GM19463 (cell line): ENCODE measurements at regions not wholly inside any gene's neighbourhood (a gene's known extent, or its start where the extent isn't known, plus 50 kb on each side); places are given as distances from the start of the nearest gene placed in this dataset.
"Not testable (repeated sequence)": the region's sequence is repeated elsewhere in the genome, so short reads cannot be mapped to it uniquely, and the experiment has no call there.

Source experiments
- ATAC-seq: cut with Tn5 transposase; IDR thresholded peaks from one replicate; pipeline ENCODE4 v1.9.1; 2021; ENCODE audit warnings: mild to moderate bottlenecking, moderate library complexity; ENCODE audit not compliant: unreplicated experiment

DNA sequence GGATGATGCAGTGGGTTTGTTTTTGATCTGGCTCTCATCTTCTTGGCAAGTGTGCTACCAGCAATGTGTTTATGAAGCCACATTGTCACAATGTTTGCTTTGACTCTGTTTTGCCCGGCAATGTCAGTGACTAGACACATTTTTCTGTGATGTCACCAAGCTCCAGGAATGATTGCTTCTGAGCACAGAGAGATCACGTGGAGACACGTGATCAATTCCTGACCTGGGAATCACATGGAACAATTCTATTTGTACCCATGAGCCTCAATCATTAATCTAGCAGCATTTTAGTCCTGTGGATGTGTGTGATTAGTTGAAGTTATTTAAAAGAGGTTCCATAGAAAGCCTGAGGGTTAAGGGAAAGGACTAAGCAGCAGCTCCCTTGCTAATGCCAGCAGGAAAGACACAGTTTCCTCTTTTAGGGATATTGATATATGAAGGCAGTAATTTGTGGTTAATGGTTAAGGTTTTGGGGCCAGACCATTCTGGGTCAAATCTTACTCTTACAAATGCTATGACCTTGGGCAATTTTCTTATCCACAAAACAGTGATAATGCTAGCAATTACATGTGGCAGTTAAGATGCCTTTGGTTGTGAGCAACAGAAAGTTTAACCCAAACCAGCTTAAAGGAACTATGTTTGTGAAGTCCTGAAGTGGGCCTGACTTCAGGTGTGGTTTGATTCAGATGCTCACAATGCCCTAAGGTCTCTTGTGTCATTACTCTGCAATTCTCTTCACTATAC, 59.0 kb downstream of the FASLG start:
- ATAC-seq, result no peak

DNA sequence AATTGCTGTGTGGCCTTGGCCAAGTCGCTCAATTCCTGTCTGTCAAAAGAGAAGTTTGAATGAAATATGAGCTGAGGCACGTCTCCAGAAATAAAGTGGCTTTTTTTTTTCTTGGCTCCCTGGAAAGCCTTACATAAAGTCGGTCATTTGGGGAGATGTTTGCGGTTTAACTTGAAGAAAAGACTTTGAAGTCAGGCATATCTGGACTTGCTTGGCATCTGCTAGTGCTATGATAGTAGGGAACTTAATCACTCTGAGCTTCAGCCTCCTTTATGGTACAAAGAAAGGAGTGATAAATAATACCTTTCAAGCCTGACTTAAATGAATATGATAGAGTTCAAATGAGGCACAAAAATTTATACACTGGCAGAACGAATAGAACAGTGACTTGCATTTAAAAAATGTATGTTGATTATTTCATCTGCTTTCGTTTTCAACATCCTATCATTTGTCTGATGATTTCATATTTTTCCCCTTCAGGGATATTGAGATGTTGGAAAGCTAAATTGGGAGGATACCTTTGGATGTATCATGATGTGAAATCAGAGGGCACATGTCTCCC, 60.2 kb downstream of the FASLG start:
- ATAC-seq, result no peak

DNA sequence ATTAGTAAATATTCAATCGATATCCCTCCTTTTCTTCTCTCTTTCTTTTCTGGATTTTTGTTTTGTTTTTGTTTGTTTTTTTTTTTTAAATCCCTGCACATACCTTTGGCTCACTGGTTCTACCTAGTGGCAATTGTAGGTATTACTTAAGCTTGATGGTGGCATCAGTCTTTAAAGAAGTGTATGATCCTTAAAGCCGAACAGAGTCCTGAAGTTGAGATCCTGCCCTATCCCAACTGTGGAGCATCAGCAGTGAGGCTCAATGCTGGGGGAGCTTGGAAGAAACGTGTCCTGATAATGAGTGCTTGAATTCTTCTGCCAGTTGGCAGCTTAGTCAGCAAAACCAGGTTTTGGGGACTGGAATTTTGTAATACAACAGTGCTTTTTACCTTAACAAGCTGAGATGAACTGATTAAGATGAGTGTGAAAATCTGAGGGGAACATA, 60.8 kb downstream of the FASLG start:
- ATAC-seq, result no peak

DNA sequence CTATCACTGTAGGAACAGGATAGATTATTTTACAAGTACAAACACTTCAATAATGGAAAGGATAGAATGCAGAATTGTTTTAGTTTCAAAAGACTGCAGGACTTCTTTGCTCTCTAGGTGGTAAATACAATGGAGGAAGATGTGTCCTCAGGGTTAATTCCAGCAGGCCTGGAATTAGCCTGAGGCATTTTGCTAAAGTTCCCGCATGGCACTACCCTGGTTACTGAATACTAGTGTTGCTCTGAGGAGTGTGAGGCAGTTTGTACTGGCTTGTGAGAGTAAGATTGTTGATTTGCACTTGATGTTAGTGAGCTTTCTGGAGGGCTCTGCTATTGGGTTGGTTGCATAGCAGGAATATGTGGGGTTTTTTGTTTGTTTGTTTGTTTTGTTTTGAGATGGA, 61.4 kb downstream of the FASLG start:
- ATAC-seq, result no peak

DNA sequence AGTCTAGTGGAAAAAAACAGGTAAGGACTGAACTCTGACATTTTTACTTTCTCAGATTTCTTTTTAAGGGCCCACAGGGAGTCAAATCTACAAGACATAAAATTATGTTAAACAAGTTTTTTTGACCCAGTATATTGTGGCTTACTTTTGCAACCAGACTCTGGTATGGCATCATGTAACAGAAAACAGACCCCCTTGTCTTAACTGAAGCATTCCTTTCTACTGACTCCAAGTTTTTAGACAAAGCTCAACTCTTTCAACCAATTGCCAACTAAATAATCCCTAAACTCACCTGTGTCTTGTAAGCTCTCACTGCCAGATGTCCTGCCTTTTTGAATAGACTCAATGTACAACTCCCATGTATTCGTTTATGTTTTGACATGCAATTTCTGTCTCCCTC, 64.3 kb downstream of the FASLG start:
- ATAC-seq, result no peak

DNA sequence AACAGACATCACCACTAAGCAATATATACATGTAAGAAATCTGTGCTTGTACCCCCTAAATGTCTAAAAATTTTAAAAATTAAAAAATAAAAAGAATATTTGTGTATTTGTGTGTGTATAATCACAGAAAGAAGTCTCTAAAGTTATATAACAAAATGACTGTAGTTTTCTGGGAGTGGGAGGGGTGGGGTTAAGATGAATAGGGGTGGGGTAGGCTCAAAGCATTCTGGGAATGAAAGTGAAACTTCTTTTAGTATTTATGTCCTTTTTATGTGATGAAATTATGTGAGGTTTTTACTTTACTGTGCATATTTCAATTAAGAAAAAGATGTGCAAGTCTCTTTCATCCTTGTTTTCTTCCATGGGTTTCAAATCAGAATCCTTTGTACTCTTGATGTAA, 65.3 kb downstream of the FASLG start:
- ATAC-seq, result no peak

DNA sequence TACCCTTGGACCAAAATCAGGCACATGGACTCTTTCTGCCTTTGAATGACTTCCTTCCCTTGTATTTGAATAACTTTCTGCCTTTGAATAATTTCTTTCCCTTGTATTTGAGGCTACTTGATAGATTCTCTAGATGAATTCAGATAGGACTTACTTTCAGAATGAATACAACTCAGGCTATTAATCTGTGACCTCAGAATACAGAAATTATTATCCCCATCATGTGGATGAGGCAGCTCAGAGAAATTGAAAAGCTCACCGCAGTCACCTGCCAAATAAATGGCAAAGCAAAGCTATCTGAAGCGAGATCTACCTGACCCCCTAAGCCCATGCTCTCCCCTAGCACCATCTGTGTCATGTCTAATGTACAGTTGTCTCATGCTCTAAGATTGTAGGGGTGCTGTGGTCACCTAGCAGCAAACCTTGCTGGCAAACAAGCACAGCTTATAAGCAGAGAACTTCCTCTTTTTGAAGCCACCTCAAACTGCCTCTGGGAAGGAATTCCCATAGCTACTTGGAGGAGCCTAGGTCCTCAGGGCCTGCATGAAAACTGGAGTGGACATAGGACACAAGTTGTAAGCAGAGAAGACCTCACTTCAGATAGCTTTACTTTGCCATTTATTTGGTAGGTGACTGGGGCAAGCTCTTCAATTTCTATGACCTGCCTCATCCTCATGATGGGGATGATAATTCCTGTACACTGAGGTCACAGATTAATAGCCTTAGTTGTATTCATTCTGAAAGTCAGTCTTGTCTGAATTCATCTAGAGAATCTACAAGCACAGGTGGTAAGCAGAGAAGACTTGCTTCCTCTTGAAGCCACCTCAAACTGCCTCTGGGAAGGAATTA, 66.1 kb downstream of the FASLG start:
- ATAC-seq, result peak; percentile 79

DNA sequence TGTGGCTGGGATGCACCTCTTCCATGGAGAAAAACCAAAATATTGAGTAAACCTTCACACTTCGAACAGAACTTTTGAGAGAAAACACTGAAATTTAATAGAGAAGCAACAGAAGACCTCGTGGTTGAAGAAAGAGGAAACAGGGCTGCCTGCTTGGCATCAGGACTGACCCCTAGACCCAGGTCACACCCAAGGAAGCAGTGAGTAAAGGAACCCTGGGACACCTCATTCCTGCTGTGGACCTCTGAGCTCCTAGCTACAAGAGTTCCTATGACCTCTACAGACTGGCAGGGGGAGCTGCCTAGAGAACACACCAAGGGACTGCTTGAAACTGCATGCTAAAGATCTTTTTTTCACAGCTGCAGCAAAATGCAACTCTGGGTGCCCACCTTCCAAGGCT, 67.8 kb downstream of the FASLG start:
- no peak for ATAC-seq

DNA sequence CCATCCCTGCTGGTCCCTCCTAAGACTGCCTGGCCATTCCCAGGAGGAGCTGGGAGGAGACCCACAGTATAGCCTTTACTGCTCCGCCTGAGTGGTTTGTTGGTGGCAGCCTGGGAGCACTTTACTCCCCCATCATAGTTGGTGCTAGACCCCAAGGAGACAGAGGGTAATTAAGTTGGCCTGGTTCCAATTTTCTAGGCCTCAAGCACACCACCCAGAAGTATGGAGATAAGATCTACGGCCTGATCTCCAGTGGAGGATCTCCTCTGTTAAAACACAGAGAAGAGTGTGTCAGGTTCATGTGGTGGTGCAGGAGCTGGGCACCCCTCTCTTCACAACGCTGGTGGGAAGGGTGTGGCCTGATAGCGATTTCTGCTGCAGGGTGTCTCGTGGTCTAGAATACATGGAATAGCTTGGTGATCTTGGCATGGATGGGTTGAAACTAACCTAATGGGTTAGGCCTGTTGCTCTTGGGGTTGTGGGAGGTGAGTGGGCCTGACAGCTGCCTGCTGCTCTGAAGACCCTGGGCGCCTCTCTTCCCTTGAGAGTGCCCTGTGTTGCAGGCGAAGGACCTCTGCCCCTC, 68.5 kb downstream of the FASLG start:
- no peak for ATAC-seq

DNA sequence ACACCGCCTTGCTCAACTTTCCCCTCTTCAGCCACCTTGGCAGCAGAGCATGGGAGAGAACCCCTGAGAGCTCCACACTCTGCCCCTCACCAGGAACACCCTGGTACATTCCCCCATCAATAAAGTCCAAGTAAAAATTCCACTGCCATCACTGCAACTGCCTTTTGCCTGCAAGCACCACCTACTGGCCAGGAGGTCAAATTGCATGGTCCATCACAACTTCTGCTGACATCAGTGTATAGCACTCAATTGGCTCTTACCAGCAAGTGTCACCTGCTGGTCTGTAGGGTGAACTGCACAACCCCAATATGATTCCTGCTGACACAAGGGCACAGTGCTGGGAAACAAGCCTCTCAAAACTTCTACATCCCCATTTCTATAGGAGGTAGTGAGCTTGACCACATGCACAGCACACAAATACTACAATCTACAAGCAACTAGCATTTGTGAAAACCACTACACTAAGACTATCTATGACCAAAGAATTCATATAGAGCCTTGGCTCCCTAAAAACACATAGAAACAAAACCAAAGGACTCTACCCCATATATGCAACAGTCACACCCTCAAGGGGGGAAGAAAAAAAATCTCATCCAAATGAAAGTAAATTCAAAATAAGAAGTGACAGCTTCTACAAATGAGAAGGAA, 69.2 kb downstream of the FASLG start:
- ATAC-seq, result peak; percentile 33

DNA sequence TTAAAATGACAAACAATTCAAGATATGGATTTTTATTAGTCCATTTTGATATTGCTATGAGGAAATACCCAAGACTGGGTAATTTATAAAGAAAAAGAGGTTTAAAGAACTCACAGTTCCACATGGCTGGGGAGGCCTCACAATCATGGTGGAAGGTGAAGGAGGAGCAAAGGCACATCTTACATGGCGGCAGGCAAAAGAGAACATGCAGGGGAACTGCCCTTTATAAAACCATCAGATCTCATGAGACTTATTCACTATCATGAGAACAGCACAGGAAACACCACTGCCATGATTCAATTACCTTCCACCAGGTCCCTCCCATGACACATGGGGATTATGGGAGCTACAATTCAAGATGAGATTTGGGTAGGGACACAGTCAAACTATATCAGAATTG, 69.8 kb downstream of the FASLG start:
- ATAC-seq, result not testable (repeated sequence)

DNA sequence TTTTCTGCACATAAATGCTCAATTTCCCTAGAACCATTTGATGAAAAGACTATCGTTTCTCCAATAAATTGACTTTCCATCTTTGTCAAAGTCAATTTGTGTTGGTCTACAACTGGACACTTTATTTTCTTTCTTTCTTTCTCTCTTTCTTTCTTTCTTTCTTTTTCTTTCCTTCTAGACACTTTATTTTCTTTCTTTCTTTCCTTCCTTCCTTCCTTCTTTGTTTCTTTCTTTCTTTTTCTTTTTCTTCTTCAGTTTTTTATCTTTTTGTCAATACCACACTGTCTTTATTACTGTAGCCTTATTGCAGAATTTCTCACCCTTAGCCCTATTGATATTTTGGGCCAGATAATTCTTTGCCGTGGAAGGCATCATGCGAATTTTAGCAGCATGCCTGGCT, 73.5 kb downstream of the FASLG start:
- ATAC-seq, result no peak

DNA sequence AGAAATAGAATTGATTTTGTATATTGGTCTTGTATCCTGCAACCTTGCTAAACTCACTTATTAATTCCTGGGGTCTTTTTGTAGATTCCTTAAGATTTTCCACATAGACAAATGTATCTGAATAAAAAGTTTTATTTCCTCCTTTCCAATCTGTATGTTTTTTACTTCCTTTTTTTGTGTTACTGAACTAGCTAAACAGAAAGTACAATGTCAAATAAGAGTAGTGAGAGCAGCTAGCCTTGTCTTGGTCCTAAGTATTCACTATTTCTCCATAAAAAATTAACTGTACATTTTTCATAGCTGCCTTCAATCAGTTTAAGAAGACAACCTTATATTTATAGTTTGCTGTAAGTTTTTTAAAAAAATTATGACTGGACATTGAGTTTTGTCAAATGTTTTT, 74.9 kb downstream of the FASLG start:
- ATAC-seq, result no peak

DNA sequence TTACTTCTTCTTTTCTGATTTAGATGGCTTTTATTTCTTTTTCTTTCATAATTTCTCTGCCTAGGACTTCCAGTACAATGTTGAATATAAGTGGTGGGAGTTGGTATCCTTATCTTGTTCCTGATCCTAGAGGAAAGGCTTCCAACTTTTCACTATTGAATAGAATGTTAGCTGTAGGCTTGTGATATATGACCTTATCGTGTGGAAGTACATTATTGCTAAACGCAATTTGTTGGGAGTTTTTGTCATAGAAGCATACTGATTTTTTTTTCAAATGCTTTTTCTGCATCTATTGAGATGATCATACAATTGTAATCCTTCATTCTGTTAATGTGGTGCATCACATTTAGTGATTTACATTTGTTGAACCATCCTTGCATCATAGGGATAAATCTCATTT, 79.5 kb downstream of the FASLG start:
- no peak for ATAC-seq

DNA sequence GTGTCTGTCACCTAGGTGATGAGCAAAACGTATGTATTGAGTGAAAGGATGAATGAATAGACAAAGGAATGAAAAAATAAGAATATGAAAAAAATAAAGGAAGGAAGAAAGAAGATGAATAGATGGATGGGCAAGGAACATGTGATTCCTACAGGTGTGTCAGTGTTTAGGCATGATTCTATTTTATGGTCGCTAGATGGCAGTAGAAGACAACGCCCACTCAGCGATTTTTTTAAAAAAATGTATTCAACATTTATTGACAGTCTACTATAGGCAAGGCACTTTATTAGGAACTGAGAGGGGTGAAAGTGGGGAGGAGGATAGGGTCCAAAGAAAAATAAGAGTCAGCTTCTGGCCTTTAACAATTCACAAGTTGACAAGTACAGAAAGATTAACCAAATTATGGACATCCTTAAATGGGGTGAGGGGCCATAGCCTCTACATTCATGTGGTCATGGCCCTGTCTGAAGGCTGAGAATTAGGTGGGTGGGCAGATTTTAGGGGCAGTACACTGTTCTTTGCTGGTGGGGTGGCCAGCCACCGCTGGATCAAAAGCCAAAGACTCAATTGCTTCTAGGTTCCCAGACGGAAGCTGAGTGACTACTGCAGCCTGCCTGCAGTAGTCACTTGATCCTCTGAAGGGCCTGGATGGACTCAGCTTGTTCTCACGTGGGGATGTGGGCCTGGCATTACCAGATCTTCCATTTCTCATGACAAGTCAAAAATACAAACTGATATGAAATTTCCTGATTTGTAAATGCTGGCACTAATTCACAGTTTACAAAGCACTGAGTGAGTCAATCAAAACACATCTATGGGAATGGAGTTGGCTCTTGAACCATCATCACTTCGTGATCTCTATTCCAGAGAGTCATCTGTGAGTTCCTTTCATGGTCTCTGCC, 83.9 kb downstream of the FASLG start:
- no peak for ATAC-seq

DNA sequence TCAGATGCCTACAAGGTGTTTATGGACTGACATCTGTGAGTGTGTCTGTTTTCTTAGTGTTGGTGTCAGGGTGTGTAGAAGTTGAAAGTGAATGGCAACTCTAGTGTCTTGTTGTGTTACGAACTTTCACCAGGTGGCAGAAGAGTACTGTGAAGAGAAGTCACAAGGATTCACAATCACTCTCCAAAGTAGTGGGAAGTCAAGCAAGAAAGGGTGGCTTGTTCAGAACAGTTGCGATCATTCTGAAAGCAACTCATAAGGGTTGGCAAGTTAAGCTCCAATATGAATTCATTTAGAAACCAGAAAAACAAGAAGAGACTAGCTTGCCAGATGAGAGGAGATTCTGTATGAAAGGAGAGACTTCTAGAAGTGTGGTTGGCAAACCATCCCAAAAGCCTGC, 86.1 kb downstream of the FASLG start:
- peak; percentile 67 for ATAC-seq

DNA sequence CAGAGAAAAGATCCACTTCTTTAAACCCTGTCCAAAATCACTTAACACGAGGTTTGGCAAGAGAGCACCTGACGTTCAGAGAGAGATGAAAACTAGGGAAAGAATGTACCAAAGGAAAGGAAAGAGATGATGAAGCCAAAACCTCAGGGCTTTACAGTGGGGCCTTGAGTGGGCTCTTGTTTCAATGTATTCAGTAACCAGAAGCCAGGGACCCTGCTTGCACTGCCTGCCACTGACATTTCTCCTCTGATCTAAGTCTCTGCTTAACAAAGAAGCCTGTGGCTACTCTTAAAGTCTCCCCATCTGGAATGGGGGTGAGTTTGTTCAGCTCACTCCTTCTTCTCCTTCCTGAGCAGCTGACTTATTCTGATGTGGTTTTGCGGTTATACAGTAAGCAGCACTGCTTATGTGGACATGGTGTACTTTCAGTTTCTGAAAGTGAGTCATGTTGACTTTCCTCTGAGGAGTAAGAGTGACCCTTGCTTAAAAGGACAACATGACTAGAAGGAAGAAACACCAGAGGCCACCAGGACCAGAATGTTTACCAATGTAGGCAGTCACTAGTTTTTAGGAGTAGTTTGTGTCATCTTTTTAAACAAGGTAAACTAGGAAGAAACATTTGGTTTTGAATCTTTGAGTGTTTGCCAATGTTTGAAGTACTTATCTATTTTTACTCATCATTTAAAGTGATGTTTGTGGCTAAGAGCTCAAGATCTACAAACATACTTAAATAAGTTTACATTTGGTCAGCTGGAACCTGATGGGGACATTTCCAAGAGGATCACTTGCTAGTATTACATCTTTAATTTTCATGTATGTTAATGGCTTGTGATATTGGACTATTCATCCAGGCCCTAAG, 87.4 kb downstream of the FASLG start:
- ATAC-seq, result peak; percentile 86

DNA sequence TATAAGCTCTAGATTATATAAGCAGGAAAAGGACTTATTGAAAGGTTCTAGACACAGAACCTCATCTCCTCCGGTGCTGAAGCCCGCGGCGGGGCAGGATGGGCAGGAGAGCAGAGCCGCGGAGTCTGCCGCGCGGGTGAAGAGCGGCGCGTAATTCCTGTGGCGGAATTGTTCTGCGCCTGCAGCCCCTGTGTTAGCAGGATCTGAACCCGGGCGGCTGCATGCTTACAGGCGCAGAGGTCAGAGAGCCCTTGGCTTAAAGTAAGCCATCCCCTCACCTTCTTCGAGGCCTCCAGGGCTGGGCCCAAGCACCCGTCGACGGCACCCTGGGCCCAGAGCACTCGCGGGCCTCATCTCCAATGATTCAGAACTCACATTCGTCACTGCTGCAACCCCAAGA, 89.3 kb downstream of the FASLG start:
- no peak for ATAC-seq

DNA sequence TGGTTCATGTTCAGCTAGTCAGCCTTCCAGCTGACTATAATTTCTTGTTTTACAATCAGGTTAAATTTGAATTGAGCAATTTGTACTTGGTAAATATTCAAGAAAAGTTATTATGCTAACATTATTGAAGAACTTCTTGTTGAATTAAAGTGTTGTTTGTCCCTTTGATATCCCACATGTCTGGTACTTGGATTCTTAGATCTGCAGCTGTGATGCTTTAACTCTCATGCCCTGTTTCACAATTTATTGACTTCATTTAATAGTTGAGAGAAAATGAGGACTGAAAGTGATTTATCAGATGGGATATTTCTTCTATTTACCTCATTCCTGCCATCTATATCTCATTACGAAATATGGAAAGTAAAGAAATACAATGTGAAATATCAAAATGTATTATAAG, 92.8 kb downstream of the FASLG start:
- ATAC-seq, result no peak
